Mammary epithelial cell (primary cell): ENCODE measurements at regions not wholly inside any gene's neighbourhood (a gene's known extent, or its start where the extent isn't known, plus 50 kb on each side); places are given as distances from the start of the nearest gene placed in this dataset.

Source experiments
- EZH2 ChIP-seq: IDR thresholded peaks from 2 replicates; pipeline ENCODE4 v1.6.1; 2012; ENCODE audit warnings: low read length, inconsistent platforms, borderline replicate concordance
- TF ChIP-seq, protein P1 (sequence below), 2 donors: IDR thresholded peaks in 1 of 2; conservative IDR thresholded peaks in 1 of 2; 2 replicates each; pipeline ENCODE4 v1.5.1; 2011 to 2012; ENCODE audit warnings: inconsistent platforms in 2 of 2, low read length in 2 of 2, mild to moderate bottlenecking in 2 of 2, control low read depth in 1 of 2, low read depth in 1 of 2; ENCODE audit not compliant: insufficient read depth in 1 of 2; ENCODE audit errors: extremely low read depth in 1 of 2

- TF ChIP-seq, protein P1, sequence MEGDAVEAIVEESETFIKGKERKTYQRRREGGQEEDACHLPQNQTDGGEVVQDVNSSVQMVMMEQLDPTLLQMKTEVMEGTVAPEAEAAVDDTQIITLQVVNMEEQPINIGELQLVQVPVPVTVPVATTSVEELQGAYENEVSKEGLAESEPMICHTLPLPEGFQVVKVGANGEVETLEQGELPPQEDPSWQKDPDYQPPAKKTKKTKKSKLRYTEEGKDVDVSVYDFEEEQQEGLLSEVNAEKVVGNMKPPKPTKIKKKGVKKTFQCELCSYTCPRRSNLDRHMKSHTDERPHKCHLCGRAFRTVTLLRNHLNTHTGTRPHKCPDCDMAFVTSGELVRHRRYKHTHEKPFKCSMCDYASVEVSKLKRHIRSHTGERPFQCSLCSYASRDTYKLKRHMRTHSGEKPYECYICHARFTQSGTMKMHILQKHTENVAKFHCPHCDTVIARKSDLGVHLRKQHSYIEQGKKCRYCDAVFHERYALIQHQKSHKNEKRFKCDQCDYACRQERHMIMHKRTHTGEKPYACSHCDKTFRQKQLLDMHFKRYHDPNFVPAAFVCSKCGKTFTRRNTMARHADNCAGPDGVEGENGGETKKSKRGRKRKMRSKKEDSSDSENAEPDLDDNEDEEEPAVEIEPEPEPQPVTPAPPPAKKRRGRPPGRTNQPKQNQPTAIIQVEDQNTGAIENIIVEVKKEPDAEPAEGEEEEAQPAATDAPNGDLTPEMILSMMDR (conservative IDR thresholded peaks at IDR 0.05 in 1 of 2, IDR thresholded peaks at IDR 0.05 in 1 of 2; ENCODE audit: extremely low read depth in 1 of 2, insufficient read depth in 1 of 2, low read depth in 1 of 2, low read length in 2 of 2), result no peak
- no peak for TF ChIP-seq EZH2
Observed at GRCh38 chr10:36236341-36236740, 594.2 kb upstream of the FZD8 start.
